IMR-90 (cell line): ENCODE measurements at regions not wholly inside any gene's neighbourhood (a gene's known extent, or its start where the extent isn't known, plus 50 kb on each side); places are given as distances from the start of the nearest gene placed in this dataset.

Experiments used
- ATAC-seq: fragments of 200-7000 bp; cut with Tn5 transposase; 2 replicates; pipeline ENCODE4 v1.9.1; 2020; ENCODE audit warnings: low read depth, mild to moderate bottlenecking, moderate library complexity
- BruUV-seq: library from RNA; stranded (reverse); fragments of 400-500 nt; replicated peaks from 2 replicates; lab custom pipeline; 2021; lab: Mats Ljungman, UMichigan
- CTCF ChIA-PET: fragments of 300-600 bp; formaldehyde crosslinking; extraction: SDS; loops from one replicate; lab custom pipeline; 2021; ENCODE audit warnings: antibody characterized with exemption; lab: Yijun Ruan, JAX
- POLR2A ChIA-PET: fragments of 300-600 bp; sonication (Branson Sonifier 250); formaldehyde crosslinking; loops from one replicate; lab custom pipeline; 2022; ENCODE audit warnings: antibody characterized with exemption; ENCODE audit not compliant: unreplicated experiment; lab: Charles Lee
- DNase-seq: peaks from one replicate; pipeline ENCODE4 v3.0.0; 2013
- H2AFZ ChIP-seq: replicated peaks from 2 replicates; pipeline ENCODE3; 2013; ENCODE audit warnings: low read length, mild to moderate bottlenecking; ENCODE audit not compliant: poor library complexity
- H2AK5ac ChIP-seq: 2 replicates; pipeline ENCODE4 v1.6.1; 2013; ENCODE audit warnings: low read depth, low read length, inconsistent platforms
- H2AK9ac ChIP-seq: replicated peaks from 2 replicates; pipeline ENCODE3; 2013; ENCODE audit warnings: mild to moderate bottlenecking, low read depth, low read length, moderate library complexity; ENCODE audit not compliant: poor library complexity
- H2BK120ac ChIP-seq: 2 replicates; pipeline ENCODE4 v1.6.1; 2013; ENCODE audit warnings: low read depth, low read length, inconsistent platforms
- H2BK15ac ChIP-seq: 3 replicates; pipeline ENCODE4 v1.6.1; 2013; ENCODE audit warnings: low read depth, low read length, inconsistent platforms
- H2BK20ac ChIP-seq: 2 replicates; pipeline ENCODE4 v1.6.1; 2013; ENCODE audit warnings: low read depth, mild to moderate bottlenecking, inconsistent platforms, low read length, moderate library complexity
- H2BK5ac ChIP-seq: 2 replicates; pipeline ENCODE4 v1.6.1; 2013; ENCODE audit warnings: mild to moderate bottlenecking, low read depth, low read length, inconsistent platforms; ENCODE audit not compliant: poor library complexity, severe bottlenecking
- H3K14ac ChIP-seq: replicated peaks from 2 replicates; pipeline ENCODE4 v1.6.1; 2013; ENCODE audit warnings: low read depth, low read length, inconsistent platforms
- H3K18ac ChIP-seq: 2 replicates; pipeline ENCODE4 v1.6.1; 2013; ENCODE audit warnings: low read depth, low read length, control low read depth
- H3K23ac ChIP-seq: 2 replicates; pipeline ENCODE4 v1.6.1; 2013; ENCODE audit warnings: low read depth, low read length, inconsistent platforms
- H3K27ac ChIP-seq: 2 replicates; pipeline ENCODE4 v1.5.1; 2013; ENCODE audit warnings: mild to moderate bottlenecking, control low read depth, low read length; ENCODE audit not compliant: insufficient read depth
- H3K27me3 ChIP-seq: 2 replicates; pipeline ENCODE4 v1.6.1; 2013; ENCODE audit warnings: low read length; ENCODE audit not compliant: control insufficient read depth, insufficient read depth
- H3K36me3 ChIP-seq: 2 replicates; pipeline ENCODE4 v1.6.1; 2013; ENCODE audit warnings: low read length, mixed read lengths; ENCODE audit not compliant: control insufficient read depth, insufficient read depth
- H3K4ac ChIP-seq: 2 replicates; pipeline ENCODE4 v1.6.1; 2013; ENCODE audit warnings: low read depth, low read length, inconsistent platforms
- H3K4me1 ChIP-seq: 2 replicates; pipeline ENCODE4 v1.6.1; 2013; ENCODE audit warnings: low read length, mixed read lengths; ENCODE audit not compliant: control insufficient read depth, insufficient read depth
- H3K4me2 ChIP-seq: 2 replicates; pipeline ENCODE4 v1.6.1; 2013; ENCODE audit warnings: low read depth, mild to moderate bottlenecking, control low read depth, low read length, moderate library complexity
- H3K4me3 ChIP-seq: 2 replicates; pipeline ENCODE4 v1.5.1; 2013; ENCODE audit warnings: low read depth, mild to moderate bottlenecking, control low read depth, low read length, moderate library complexity; ENCODE audit not compliant: insufficient read depth
- H3K56ac ChIP-seq: 2 replicates; pipeline ENCODE4 v1.6.1; 2013; ENCODE audit warnings: low read length, inconsistent platforms; ENCODE audit not compliant: insufficient read depth; ENCODE audit errors: extremely low read depth
- H3K79me1 ChIP-seq, 2 experiments: 2 replicates each; pipeline ENCODE4 v1.6.1; 2013; ENCODE audit warnings: low read length in 2 of 2, inconsistent platforms in 1 of 2, low read depth in 1 of 2
- H3K9ac ChIP-seq: 2 replicates; pipeline ENCODE4 v1.6.1; 2013; ENCODE audit warnings: low read depth, low read length, control low read depth
- H3K9me1 ChIP-seq: 2 replicates; pipeline ENCODE4 v1.6.1; 2013; ENCODE audit warnings: low read length, inconsistent platforms; ENCODE audit not compliant: insufficient read depth
- H3K9me3 ChIP-seq: 2 replicates; pipeline ENCODE4 v1.6.1; 2013; ENCODE audit warnings: low read length; ENCODE audit not compliant: control insufficient read depth, insufficient read depth
- H4K20me1 ChIP-seq: 2 replicates; pipeline ENCODE4 v1.6.1; 2013; ENCODE audit warnings: low read length, inconsistent platforms; ENCODE audit not compliant: insufficient read depth
- H4K5ac ChIP-seq: 2 replicates; pipeline ENCODE4 v1.6.1; 2013; ENCODE audit warnings: mild to moderate bottlenecking, low read depth, low read length, control low read depth
- H4K8ac ChIP-seq, 2 experiments: 2 replicates each; pipeline ENCODE4 v1.6.1; 2013; ENCODE audit warnings: low read depth in 2 of 2, low read length in 2 of 2, control low read depth in 1 of 2, inconsistent platforms in 1 of 2
- H4K91ac ChIP-seq: 2 replicates; pipeline ENCODE4 v1.6.1; 2013; ENCODE audit warnings: low read depth, low read length, inconsistent platforms; ENCODE audit not compliant: insufficient read depth
- BHLHE40 ChIP-seq: fragments of 150-350 bp; IDR thresholded peaks from 2 replicates; pipeline ENCODE4 v1.6.1; 2016; ENCODE audit warnings: mild to moderate bottlenecking, low read depth, low read length
- CEBPB ChIP-seq: IDR thresholded peaks from 2 replicates; pipeline ENCODE4 v1.6.1; 2012; ENCODE audit warnings: low read depth, low read length, improper control_type of control experiment
- CHD1 ChIP-seq: IDR thresholded peaks from 2 replicates; pipeline ENCODE4 v1.6.1; 2012; ENCODE audit warnings: low read depth, low read length, improper control_type of control experiment
- CTCF ChIP-seq: conservative IDR thresholded peaks from 2 replicates; pipeline ENCODE4 v1.5.1; 2012; ENCODE audit warnings: mild to moderate bottlenecking, low read depth, low read length, improper control_type of control experiment
- ELK1 ChIP-seq: fragments of 150-350 bp; IDR thresholded peaks from 2 replicates; pipeline ENCODE4 v1.6.1; 2016; ENCODE audit warnings: low read depth, mild to moderate bottlenecking, low read length, moderate library complexity, borderline replicate concordance
- FOS ChIP-seq: fragments of 150-350 bp; IDR thresholded peaks from 2 replicates; pipeline ENCODE4 v1.6.1; 2016; ENCODE audit warnings: low read depth, low read length
- MAFK ChIP-seq: IDR thresholded peaks from 2 replicates; pipeline ENCODE4 v1.6.1; 2012; ENCODE audit warnings: low read depth, low read length, improper control_type of control experiment
- MAZ ChIP-seq: IDR thresholded peaks from 2 replicates; pipeline ENCODE4 v1.6.1; 2012; ENCODE audit warnings: low read depth, mild to moderate bottlenecking, low read length, improper control_type of control experiment, moderate library complexity, borderline replicate concordance
- MXI1 ChIP-seq: IDR thresholded peaks from 2 replicates; pipeline ENCODE4 v1.6.1; 2012; ENCODE audit warnings: low read depth, mild to moderate bottlenecking, low read length, moderate library complexity, borderline replicate concordance
- NFE2L2 ChIP-seq: fragments of 150-350 bp; IDR thresholded peaks from 2 replicates; pipeline ENCODE4 v1.6.1; 2016; ENCODE audit warnings: low read depth, mild to moderate bottlenecking, low read length
- POLR2A ChIP-seq: IDR thresholded peaks from 2 replicates; pipeline ENCODE4 v1.6.1; 2012; ENCODE audit warnings: mild to moderate bottlenecking, low read depth, low read length
- RAD21 ChIP-seq: IDR thresholded peaks from 2 replicates; pipeline ENCODE4 v1.6.1; 2012; ENCODE audit warnings: low read length, improper control_type of control experiment
- RCOR1 ChIP-seq: IDR thresholded peaks from 2 replicates; pipeline ENCODE4 v1.6.1; 2012; ENCODE audit warnings: mild to moderate bottlenecking, low read length, improper control_type of control experiment; ENCODE audit not compliant: insufficient replicate concordance
- RFX5 ChIP-seq: IDR thresholded peaks from 2 replicates; pipeline ENCODE4 v1.8.0; 2012; ENCODE audit warnings: low read depth, mild to moderate bottlenecking, low read length, moderate library complexity
- SMC3 ChIP-seq: fragments of 150-350 bp; IDR thresholded peaks from 2 replicates; pipeline ENCODE4 v1.6.1; 2016; ENCODE audit warnings: low read depth, mild to moderate bottlenecking, antibody characterized with exemption, low read length, moderate library complexity
- WGBS, 2 experiments: methylation state at CpG; one replicate each; pipeline versions ENCODE4 v1.1.5 to v1.1.7; 2013; ENCODE audit warnings: missing lambda C conversion rate in 2 of 2; ENCODE audit not compliant: insufficient read length in 1 of 2; ENCODE audit errors: extremely low coverage in 2 of 2; 5-methylcytosine and 5-hydroxymethylcytosine counted together
- dilution Hi-C: fragments of 300-500 bp; cut with HindIII; formaldehyde crosslinking; loops from one replicate; pipeline ENCODE4 v1.14.3; 2018; ENCODE audit warnings: low sequenced_read_pairs; ENCODE audit not compliant: unreplicated experiment
- in situ Hi-C: fragments of 300-500 bp; cut with MboI; formaldehyde crosslinking; loops from 3 replicates; pipeline ENCODE4 v1.14.3; 2019; ENCODE audit warnings: low sequenced_read_pairs, inconsistent platforms, mixed read lengths
- intact Hi-C: fragments of 100-400 bp; cut with micrococcal nuclease; formaldehyde crosslinking; loops from 2 replicates; pipeline ENCODE4 v1.10.0; 2022
- TF ChIP-seq, protein P1 (sequence below): fragments of 150-350 bp; IDR thresholded peaks from 2 replicates; pipeline ENCODE4 v1.6.1; 2017; ENCODE audit warnings: mild to moderate bottlenecking, antibody characterized with exemption, low read length, low read depth

GRCh38 chr2:103103678-103104077, 341.8 kb downstream of the TMEM182 start:
- Histone ChIP-seq H2BK20ac (no peak overlapping the region), H3K4me1 (no peaks in the 10 kb centered on the region), H3K56ac (no peak overlapping the region), H3K4me2 (no peak overlapping the region), H3K18ac (no peak overlapping the region), H3K9me3 (no peaks in the 10 kb centered on the region), H2BK120ac (no peak overlapping the region), H3K23ac (no peak overlapping the region), H2AFZ (no peak overlapping the region), H4K20me1 (no peaks in the 10 kb centered on the region), H3K4ac (no peak overlapping the region), H3K36me3 (no peaks in the 10 kb centered on the region), H3K4me3 (no peak overlapping the region), H4K5ac (no peak overlapping the region), H3K9ac (no peak overlapping the region), H2AK5ac (no peak overlapping the region), H3K9me1 (no peaks in the 10 kb centered on the region), H2BK15ac (no peak overlapping the region), H3K79me1 (no peaks in the 10 kb centered on the region), H3K27ac (no peak overlapping the region), H3K27me3 (no peaks in the 10 kb centered on the region), H4K91ac (no peak overlapping the region), H3K14ac (no peak overlapping the region), H2BK5ac (no peak overlapping the region), H4K8ac (no peak overlapping the region), H2AK9ac (no peak overlapping the region)
- no TSS peak for BruUV-seq
- no CpG with 5 or more reads among the region's 1 CpG for WGBS, 2 experiments
- ATAC-seq (no peak), DNase-seq (no peak)
- TF ChIP-seq MXI1 (no peak), POLR2A (no peak), MAZ (no peak), SMC3 (no peak), RAD21 (no peak), ELK1 (no peak), BHLHE40 (no peak), CHD1 (no peak), RCOR1 (no peak), CTCF (no peak), CEBPB (no peak), FOS (no peak), RFX5 (no peak), NFE2L2 (no peak), MAFK (no peak)
- TF ChIP-seq, protein P1, sequence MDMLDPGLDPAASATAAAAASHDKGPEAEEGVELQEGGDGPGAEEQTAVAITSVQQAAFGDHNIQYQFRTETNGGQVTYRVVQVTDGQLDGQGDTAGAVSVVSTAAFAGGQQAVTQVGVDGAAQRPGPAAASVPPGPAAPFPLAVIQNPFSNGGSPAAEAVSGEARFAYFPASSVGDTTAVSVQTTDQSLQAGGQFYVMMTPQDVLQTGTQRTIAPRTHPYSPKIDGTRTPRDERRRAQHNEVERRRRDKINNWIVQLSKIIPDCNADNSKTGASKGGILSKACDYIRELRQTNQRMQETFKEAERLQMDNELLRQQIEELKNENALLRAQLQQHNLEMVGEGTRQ = no peak
- CTCF ChIA-PET = no interaction called here
- in situ Hi-C loops (no loop called here), dilution Hi-C loops (no loop called here), intact Hi-C loops (no loop called here)
- POLR2A ChIA-PET = no interaction called here
